GM23338 (cell line): ENCODE measurements at regions not wholly inside any gene's neighbourhood (a gene's known extent, or its start where the extent isn't known, plus 50 kb on each side); places are given as distances from the start of the nearest gene placed in this dataset.

Experiments
- CREB1 ChIP-seq: fragments of 250-450 bp; sonication (Bioruptor Pico); IDR thresholded peaks from 2 replicates; pipeline ENCODE4 v1.5.0; 2020; ENCODE audit warnings: low read depth, mild to moderate bottlenecking, moderate library complexity
- EZH2 ChIP-seq: fragments of 200-600 bp; sonication (generic); IDR thresholded peaks from one replicate; pipeline ENCODE4 v1.8.0; 2017; ENCODE audit warnings: antibody characterized with exemption, mild to moderate bottlenecking, low read depth; ENCODE audit not compliant: unreplicated experiment
- EZH2phosphoT487 ChIP-seq: fragments of 200-600 bp; sonication (generic); IDR thresholded peaks from one replicate; pipeline ENCODE4 v1.8.1; 2018; ENCODE audit warnings: antibody characterized with exemption; ENCODE audit not compliant: unreplicated experiment
- JUNB ChIP-seq: IDR thresholded peaks from one replicate; pipeline ENCODE4 v1.6.1; 2016; ENCODE audit warnings: antibody characterized with exemption; ENCODE audit not compliant: unreplicated experiment
- POLR2AphosphoS5 ChIP-seq: IDR thresholded peaks from 2 replicates; pipeline ENCODE4 v1.6.1; 2016; ENCODE audit warnings: antibody characterized with exemption, low read depth
- ZNF331 ChIP-seq: fragments of 250-450 bp; sonication (Bioruptor Pico); IDR thresholded peaks from 2 replicates; pipeline ENCODE4 v1.5.0; 2020; ENCODE audit warnings: low read depth, mild to moderate bottlenecking, moderate library complexity
- TF ChIP-seq, protein P1 (sequence below), 2 experiments: fragments of 200-600 bp in 1 of 2; sonication (generic) in 1 of 2; conservative IDR thresholded peaks; 2 replicates each; pipeline versions ENCODE4 v1.5.1 to v1.6.1; 2016 to 2017; ENCODE audit warnings: antibody characterized with exemption in 2 of 2, low read depth in 2 of 2, mild to moderate bottlenecking in 2 of 2, moderate library complexity in 1 of 2
- TF ChIP-seq, protein P2 (sequence below): IDR thresholded peaks from one replicate; pipeline ENCODE4 v1.6.1; 2018; ENCODE audit warnings: antibody characterized with exemption; ENCODE audit not compliant: unreplicated experiment
- TF ChIP-seq, protein P3 (sequence below): fragments of 250-450 bp; sonication (Bioruptor Pico); IDR thresholded peaks from 2 replicates; pipeline ENCODE4 v1.5.0; 2020; ENCODE audit warnings: mild to moderate bottlenecking, moderate library complexity
- TF ChIP-seq, protein P4 (sequence below): IDR thresholded peaks from 2 replicates; pipeline ENCODE4 v1.6.1; 2016; ENCODE audit warnings: antibody characterized with exemption

DNA sequence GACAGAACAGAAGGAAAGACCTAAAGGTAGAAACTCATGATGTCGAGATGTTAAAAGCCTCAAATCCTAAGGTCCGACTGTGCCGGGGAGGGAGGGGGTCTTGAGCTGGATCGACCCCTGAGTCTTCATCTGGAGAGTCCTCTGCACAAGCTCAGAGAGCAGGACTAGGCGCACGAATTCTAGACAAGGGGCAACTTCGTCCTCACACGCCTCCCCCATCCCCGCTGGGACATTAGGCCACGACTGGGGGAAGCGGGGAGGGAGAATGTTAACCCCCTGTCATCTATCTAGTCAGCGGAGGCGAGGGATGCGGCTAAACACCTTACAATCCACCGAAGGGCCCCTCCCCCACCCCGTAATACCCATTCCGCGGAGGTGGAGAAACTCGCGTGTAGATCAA is 94.7 kb downstream of the PRKAB2 start:
- TF ChIP-seq POLR2AphosphoS5: no peak
- TF ChIP-seq, protein P1, sequence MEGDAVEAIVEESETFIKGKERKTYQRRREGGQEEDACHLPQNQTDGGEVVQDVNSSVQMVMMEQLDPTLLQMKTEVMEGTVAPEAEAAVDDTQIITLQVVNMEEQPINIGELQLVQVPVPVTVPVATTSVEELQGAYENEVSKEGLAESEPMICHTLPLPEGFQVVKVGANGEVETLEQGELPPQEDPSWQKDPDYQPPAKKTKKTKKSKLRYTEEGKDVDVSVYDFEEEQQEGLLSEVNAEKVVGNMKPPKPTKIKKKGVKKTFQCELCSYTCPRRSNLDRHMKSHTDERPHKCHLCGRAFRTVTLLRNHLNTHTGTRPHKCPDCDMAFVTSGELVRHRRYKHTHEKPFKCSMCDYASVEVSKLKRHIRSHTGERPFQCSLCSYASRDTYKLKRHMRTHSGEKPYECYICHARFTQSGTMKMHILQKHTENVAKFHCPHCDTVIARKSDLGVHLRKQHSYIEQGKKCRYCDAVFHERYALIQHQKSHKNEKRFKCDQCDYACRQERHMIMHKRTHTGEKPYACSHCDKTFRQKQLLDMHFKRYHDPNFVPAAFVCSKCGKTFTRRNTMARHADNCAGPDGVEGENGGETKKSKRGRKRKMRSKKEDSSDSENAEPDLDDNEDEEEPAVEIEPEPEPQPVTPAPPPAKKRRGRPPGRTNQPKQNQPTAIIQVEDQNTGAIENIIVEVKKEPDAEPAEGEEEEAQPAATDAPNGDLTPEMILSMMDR (conservative IDR thresholded peaks at IDR 0.05; ENCODE audit: low read depth in 2 of 2): no peak
- no peak for TF ChIP-seq CREB1 (CRISPR knock-in tag)
- TF ChIP-seq, protein P2, sequence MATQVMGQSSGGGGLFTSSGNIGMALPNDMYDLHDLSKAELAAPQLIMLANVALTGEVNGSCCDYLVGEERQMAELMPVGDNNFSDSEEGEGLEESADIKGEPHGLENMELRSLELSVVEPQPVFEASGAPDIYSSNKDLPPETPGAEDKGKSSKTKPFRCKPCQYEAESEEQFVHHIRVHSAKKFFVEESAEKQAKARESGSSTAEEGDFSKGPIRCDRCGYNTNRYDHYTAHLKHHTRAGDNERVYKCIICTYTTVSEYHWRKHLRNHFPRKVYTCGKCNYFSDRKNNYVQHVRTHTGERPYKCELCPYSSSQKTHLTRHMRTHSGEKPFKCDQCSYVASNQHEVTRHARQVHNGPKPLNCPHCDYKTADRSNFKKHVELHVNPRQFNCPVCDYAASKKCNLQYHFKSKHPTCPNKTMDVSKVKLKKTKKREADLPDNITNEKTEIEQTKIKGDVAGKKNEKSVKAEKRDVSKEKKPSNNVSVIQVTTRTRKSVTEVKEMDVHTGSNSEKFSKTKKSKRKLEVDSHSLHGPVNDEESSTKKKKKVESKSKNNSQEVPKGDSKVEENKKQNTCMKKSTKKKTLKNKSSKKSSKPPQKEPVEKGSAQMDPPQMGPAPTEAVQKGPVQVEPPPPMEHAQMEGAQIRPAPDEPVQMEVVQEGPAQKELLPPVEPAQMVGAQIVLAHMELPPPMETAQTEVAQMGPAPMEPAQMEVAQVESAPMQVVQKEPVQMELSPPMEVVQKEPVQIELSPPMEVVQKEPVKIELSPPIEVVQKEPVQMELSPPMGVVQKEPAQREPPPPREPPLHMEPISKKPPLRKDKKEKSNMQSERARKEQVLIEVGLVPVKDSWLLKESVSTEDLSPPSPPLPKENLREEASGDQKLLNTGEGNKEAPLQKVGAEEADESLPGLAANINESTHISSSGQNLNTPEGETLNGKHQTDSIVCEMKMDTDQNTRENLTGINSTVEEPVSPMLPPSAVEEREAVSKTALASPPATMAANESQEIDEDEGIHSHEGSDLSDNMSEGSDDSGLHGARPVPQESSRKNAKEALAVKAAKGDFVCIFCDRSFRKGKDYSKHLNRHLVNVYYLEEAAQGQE: no peak
- TF ChIP-seq EZH2phosphoT487: no peak
- TF ChIP-seq EZH2: peak; percentile 83
- TF ChIP-seq, protein P3, sequence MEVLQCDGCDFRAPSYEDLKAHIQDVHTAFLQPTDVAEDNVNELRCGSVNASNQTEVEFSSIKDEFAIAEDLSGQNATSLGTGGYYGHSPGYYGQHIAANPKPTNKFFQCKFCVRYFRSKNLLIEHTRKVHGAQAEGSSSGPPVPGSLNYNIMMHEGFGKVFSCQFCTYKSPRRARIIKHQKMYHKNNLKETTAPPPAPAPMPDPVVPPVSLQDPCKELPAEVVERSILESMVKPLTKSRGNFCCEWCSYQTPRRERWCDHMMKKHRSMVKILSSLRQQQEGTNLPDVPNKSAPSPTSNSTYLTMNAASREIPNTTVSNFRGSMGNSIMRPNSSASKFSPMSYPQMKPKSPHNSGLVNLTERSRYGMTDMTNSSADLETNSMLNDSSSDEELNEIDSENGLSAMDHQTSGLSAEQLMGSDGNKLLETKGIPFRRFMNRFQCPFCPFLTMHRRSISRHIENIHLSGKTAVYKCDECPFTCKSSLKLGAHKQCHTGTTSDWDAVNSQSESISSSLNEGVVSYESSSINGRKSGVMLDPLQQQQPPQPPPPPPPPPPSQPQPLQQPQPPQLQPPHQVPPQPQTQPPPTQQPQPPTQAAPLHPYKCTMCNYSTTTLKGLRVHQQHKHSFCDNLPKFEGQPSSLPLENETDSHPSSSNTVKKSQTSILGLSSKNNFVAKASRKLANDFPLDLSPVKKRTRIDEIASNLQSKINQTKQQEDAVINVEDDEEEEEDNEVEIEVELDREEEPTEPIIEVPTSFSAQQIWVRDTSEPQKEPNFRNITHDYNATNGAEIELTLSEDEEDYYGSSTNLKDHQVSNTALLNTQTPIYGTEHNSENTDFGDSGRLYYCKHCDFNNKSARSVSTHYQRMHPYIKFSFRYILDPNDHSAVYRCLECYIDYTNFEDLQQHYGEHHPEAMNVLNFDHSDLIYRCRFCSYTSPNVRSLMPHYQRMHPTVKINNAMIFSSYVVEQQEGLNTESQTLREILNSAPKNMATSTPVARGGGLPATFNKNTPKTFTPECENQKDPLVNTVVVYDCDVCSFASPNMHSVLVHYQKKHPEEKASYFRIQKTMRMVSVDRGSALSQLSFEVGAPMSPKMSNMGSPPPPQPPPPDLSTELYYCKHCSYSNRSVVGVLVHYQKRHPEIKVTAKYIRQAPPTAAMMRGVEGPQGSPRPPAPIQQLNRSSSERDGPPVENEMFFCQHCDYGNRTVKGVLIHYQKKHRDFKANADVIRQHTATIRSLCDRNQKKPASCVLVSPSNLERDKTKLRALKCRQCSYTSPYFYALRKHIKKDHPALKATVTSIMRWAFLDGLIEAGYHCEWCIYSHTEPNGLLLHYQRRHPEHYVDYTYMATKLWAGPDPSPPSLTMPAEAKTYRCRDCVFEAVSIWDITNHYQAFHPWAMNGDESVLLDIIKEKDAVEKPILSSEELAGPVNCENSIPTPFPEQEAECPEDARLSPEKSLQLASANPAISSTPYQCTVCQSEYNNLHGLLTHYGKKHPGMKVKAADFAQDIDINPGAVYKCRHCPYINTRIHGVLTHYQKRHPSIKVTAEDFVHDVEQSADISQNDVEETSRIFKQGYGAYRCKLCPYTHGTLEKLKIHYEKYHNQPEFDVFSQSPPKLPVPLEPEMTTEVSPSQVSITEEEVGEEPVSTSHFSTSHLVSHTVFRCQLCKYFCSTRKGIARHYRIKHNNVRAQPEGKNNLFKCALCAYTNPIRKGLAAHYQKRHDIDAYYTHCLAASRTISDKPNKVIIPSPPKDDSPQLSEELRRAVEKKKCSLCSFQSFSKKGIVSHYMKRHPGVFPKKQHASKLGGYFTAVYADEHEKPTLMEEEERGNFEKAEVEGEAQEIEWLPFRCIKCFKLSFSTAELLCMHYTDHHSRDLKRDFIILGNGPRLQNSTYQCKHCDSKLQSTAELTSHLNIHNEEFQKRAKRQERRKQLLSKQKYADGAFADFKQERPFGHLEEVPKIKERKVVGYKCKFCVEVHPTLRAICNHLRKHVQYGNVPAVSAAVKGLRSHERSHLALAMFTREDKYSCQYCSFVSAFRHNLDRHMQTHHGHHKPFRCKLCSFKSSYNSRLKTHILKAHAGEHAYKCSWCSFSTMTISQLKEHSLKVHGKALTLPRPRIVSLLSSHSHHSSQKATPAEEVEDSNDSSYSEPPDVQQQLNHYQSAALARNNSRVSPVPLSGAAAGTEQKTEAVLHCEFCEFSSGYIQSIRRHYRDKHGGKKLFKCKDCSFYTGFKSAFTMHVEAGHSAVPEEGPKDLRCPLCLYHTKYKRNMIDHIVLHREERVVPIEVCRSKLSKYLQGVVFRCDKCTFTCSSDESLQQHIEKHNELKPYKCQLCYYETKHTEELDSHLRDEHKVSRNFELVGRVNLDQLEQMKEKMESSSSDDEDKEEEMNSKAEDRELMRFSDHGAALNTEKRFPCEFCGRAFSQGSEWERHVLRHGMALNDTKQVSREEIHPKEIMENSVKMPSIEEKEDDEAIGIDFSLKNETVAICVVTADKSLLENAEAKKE (CRISPR knock-in tag): no peak
- TF ChIP-seq JUNB: no peak
- TF ChIP-seq, protein P4, sequence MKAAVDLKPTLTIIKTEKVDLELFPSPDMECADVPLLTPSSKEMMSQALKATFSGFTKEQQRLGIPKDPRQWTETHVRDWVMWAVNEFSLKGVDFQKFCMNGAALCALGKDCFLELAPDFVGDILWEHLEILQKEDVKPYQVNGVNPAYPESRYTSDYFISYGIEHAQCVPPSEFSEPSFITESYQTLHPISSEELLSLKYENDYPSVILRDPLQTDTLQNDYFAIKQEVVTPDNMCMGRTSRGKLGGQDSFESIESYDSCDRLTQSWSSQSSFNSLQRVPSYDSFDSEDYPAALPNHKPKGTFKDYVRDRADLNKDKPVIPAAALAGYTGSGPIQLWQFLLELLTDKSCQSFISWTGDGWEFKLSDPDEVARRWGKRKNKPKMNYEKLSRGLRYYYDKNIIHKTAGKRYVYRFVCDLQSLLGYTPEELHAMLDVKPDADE: no peak
- no peak for TF ChIP-seq ZNF331 (CRISPR knock-in tag)
